Ovary (tissue), 3 donors: ENCODE measurements at regions not wholly inside any gene's neighbourhood (a gene's known extent, or its start where the extent isn't known, plus 50 kb on each side); places are given as distances from the start of the nearest gene placed in this dataset.

Experiments
- CTCF ChIP-seq, 3 donors: fragments of 450-650 bp in 2 of 3; fragments of 200-600 bp in 1 of 3; IDR thresholded peaks; one replicate each; pipeline versions ENCODE4 v1.5.1 to v1.8.0; 2016 to 2022; ENCODE audit warnings: antibody characterized with exemption in 3 of 3, mild to moderate bottlenecking in 1 of 3
- EP300 ChIP-seq: sonication (generic); formaldehyde crosslinking; IDR thresholded peaks from one replicate; pipeline ENCODE4 v1.6.1; 2017; ENCODE audit warnings: antibody characterized with exemption
- POLR2A ChIP-seq: fragments of 450-650 bp; IDR thresholded peaks from one replicate; pipeline ENCODE4 v1.6.1; 2017; ENCODE audit warnings: antibody characterized with exemption, mild to moderate bottlenecking, moderate library complexity
- donor health status: DM: no; HTN: no; CAD: no.

- TF ChIP-seq CTCF (IDR thresholded peaks at IDR 0.05), result no peak
- TF ChIP-seq POLR2A, result no peak
- TF ChIP-seq EP300, result no peak
Measured at GRCh38 chr14:97117693-97118092, 320.5 kb downstream of the VRK1 start.
